ENCODE measurements at regions not wholly inside any gene's neighbourhood (a gene's known extent, or its start where the extent isn't known, plus 50 kb on each side); places are given as distances from the start of the nearest gene placed in this dataset.
"Not testable (repeated sequence)": the region's sequence is repeated elsewhere in the genome, so short reads cannot be mapped to it uniquely, and the experiment has no call there.

DNA sequence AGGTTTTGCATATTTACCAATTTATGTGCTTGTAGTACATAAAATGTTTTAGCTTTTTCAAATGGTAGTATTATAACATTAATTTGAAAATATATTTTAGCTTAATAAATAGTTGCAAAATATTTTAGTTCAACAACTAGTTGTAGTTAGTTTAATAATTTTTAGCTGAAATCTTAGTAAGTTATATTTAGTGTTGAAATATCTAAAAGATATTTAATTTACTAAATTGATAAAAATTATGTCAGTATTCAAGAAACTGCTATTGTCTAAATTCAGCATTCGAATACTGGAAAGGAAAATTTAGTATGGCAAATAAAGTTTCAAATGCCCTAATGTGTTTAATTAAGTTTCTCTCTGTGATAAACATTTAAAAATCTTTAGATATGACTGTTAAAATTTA, 754.5 kb upstream of the MIR17HG start:
- DNase-seq (ENCODE audit: low spot score): no peak

DNA sequence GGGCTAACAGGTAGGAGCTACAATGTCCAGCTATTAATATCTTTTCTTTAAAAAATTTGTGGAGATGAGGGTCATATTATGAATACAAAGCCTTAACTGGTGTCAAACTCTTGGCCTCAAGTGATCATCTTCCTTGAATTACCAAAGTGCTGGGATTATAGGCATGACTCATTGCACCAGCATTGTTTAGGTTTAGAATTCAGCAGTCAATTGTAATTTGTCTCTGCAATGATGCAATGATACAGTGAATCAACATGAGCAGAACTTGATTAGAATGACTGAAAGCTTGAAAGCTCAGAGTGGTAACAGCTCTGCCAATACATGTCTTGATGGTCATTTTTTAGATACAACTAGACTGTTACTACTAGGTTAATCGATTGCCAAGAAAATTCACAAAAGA, 752.8 kb upstream of the MIR17HG start:
- no peak for DNase-seq (ENCODE audit: low spot score)

DNA sequence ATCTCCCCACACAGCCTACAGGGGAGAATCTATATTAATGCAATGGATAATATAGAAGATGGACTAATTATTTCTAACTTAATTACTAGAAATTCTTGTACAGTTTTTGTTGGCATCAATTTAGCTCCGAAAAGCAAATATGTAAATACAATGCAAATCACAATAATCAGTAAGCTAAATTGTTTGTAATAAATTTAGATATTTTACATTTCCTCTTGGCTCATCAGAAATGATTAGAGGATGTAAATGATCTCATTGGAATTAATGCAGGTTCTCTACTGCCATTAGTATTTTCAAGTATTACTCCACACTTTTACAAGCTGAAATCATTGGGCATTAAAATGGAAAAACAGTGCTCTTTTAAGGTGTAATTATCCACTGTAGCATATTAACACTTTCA, 741.8 kb upstream of the MIR17HG start:
- no peak for DNase-seq (ENCODE audit: low spot score)

DNA sequence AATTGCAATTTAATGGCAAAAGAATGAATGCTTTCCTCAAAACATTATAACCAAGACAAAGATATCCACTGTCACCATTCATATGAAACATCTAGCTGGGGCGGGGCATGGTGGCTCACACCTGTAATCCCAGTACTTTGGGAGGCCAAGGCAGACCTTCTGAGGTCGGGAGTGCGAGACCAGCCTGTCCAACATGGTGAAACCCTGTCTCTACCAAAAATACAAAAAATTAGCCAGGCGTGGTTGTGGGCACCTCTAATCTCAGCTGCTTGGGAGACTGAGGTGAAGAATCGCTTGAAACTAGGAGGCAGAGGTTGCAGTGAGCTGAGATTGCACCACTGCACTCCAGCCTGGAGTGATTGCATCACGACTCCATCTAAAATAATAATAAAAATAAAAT, 740.6 kb upstream of the MIR17HG start:
- DNase-seq (ENCODE audit: low spot score): not testable (repeated sequence)

DNA sequence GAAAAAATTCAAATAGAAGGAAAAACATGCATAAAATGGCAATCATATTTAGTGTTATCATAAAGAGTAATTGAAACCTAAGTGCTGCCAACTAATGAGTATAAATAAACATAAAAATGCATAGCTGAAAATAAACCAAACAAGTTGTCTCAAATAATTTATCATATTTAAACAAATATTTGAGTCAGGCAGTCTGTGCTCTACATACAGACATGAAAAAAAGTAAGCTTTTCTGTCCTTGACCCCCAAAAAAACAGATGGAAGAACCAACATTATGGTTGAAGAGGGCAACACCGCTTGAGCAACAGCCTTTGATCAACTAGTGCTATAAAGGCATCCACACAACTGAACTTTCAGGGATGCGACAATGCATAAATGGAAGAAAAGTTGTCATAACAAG, 735.1 kb upstream of the MIR17HG start:
- DNase-seq (ENCODE audit: low spot score): no peak

DNA sequence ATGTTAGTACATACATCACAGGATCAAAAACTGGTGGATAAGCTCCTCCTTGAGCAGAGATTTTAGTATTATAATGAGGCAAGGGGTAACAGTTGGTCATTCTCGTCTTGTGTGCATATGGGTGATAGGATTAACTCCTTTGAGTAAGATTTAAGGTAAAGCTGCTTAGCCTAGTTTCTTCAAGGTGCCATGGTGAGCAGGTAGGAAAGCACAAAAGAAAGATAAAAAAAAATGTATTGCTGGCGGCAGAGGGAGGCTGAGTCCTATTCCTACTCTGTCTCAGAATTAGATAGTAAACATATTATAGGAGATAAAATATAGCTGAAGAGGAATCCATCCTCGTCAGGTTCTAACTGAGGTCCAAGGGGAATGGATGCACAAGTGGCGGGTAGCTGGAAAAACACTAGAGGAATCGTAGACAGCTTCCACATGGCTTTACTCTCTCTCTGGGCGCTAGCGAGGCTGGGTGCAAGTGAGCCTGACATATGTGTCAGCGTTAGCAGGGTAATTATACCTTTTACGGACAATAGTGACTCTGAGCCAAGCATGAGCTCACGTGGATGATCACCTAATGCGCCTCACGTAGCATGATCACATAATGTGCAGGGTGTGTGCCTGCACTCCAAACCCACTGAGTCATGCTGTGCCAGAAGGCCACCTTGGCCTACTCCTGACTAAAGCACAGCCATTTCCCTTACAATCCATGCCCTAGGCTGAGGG, 734.3 kb upstream of the MIR17HG start:
- no peak for DNase-seq (ENCODE audit: low spot score)

DNA sequence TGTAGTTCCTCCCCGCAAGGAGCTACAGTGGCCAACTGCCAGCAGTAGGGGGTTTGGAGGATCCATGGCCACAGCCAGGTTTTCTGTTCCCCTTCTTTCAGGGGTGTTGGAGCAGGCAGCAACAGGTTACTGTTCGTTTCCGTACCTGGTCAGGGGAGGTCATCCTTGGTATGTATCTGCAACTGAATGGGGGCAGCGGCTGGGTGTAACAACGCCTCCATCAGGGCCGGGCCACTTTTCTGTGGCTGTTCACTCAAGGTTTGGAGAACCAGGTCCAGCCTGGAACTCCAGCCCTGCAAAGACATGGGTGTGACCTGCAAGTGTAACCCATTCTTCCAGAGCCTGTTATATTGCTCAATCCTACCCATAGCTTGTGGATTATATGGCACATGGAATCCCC, 732.3 kb upstream of the MIR17HG start:
- DNase-seq (ENCODE audit: low spot score): no peak

DNA sequence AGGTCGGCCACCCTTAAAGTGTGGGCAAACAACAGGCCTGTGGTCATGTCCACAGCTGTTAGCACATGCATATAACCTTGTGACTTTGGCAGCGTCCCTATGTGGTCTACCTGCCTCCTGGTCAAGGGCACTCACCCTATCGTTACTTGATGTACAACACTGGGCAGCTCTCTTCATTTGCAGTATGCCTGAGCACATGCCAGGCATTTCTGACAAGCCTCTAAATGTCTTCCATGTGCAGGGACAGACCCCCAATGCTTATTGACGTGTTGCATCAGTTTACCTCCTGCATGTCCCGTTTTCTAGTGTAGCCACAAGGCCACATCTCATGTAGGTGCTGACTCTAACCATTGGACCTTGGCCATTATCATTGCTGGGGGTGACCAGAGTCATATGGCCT, 731.7 kb upstream of the MIR17HG start:
- DNase-seq (ENCODE audit: low spot score): no peak

DNA sequence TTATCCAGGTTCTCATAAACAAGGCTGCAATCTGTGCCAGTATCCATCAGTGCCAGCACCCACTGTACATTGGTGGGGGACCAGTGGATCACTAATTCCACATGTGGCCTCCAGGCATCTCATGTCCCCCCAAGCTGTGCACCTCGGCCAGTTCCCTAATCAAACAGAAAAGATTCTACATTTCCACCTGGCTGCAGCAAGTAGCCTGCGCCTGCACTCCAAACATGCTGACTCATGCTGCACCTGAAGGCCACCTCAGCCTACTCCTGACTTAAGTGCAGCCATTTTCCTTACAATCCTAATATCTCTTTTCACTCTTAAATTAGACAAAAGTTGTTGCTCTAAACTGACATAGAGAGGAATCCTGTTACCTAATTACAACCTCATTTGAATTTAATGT, 729.4 kb upstream of the MIR17HG start:
- DNase-seq (ENCODE audit: low spot score): no peak

DNA sequence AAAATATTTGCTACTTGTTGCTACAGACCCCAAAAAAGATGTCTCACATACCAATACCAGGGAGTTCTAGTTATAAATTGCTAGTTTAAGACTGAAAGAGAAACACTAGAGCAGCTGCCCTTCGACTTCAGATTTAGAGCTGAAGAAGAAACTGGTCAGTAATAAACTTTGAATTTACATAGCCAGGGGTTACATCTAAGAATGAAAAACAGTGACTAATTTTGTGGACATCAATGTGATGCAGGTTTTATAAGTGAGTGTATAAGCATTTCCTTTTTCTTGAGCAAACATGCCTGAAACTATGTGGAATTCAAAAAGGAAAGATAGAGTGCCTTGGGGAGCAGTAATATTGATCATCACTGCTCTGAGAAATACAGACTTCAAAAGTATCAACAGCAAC, 724.9 kb upstream of the MIR17HG start:
- DNase-seq (ENCODE audit: low spot score): no peak

DNA sequence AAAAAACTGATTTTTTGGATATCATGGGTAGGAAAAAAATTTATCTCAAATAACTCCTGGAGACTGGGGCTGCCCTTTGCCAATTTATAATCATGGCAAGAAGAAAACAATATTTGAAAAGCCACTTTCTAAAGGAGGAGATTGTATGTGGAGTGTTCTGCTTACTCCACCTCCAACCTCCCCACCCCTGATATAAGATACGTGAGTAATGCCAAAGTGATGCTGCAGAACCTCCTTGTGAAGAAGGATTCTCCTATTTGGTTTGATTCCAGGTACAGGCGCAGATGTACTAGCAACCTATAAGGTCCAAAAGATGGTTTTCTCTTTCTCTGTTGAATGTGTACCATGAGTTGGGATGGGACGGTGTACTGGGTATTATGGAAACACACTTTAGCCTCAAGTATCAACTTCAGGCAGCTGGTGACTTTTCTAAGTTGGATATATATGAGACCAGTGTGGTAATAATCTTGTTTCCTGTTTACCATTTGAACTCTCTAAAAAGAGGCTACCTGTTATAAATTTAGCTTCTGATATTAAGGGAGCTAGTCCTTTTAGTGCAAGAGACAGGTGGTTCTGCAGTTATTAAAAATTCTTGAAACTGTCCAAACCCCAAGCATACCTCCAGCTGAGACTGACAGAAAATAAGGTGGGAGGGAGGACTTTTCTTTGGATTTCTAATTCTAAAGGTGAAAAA, 724.0 kb upstream of the MIR17HG start:
- no peak for DNase-seq (ENCODE audit: low spot score)

DNA sequence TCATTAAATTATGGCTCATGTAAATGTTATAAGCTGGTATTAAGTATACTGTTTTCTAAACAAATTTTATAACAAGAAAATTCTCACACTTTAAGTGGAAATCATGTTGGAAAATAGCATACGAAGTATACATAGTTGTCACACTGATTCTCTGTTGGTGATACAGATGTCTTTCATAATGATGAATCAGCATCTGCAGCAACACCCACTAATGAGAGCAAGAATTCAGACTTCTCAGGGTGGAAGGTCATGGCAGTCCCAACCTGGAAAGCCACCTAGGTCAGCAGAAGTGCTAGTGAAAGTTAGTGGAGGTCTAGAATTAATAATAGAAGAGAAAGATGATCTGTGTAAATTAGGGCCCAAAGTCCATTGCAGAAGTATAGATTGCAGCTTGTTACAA, 719.7 kb upstream of the MIR17HG start:
- DNase-seq (ENCODE audit: low spot score): no peak

DNA sequence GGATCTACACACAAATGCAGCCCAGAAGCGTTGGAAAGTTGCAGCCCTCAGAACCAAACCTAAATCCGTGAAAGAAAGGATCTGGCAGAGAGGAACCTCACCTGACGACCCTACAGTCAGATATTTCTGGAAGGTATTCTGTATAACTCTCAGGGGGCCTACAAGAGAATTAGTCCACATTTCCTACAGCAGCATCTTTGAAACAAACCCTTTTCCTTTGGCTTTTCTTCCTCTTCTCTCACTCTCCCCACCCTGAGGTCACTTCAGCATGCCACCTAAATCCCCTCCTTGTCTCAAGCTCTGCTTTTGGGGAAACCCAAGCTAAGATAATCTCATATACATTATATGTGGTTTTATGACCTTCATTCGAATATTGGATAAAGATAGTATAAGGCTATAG, 719.0 kb upstream of the MIR17HG start:
- DNase-seq (ENCODE audit: low spot score): no peak

DNA sequence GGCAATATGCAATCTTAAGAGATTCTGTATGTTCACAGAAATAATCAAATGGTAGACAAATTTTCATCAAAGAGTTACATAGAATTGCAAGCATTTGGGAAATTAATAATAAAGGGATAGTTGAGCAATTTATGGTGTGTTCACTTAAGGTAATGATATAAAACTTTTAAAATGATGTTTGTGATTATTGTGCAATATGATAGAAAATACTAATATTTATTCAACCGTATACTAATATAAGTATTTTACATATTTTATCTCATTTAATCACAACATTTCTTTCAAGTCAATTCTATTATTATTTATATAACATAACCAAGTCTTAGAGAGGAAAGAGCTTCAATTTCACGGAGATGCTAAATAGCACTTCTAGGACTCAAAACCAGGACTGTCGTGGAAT, 716.8 kb upstream of the MIR17HG start:
- DNase-seq (ENCODE audit: low spot score): no peak

DNA sequence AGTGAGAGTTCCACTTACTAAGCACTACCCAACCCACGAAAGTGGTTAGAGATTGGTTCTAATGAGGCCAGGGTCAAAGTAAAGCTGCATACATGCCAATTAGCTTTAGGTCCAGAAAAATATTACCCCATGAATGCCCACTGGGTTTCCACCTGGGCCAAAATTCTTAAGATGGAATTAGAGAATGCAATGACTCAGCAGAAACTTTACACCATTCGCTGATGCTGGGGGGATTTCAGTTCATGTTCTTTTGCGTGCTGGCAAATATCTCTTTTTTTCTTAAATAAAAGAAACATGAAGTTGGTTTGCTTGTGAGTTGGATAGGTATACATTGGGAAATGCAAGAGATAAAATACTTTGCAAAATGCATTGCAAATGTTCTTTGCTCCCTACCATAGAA, 715.3 kb upstream of the MIR17HG start:
- DNase-seq (ENCODE audit: low spot score): no peak

DNA sequence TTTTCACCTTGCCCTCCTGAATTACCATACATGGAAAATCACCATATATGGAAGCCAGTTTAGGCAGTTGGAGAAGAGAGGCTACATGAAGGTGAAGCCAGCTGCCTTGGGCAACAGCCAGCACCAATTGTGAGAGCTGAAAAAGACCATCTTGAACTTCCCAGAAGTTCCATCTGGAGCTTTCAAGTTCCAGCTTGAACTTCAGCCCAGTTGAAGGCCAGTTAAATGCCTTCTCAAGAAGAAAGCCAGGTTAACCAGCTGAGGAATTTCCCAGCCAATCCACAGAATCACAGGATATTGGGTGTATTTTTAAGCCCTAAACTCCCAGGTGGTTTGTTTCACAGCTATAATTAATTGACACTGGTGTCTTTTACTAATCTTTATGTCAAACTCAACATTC, 713.6 kb upstream of the MIR17HG start:
- DNase-seq (ENCODE audit: low spot score): no peak

DNA sequence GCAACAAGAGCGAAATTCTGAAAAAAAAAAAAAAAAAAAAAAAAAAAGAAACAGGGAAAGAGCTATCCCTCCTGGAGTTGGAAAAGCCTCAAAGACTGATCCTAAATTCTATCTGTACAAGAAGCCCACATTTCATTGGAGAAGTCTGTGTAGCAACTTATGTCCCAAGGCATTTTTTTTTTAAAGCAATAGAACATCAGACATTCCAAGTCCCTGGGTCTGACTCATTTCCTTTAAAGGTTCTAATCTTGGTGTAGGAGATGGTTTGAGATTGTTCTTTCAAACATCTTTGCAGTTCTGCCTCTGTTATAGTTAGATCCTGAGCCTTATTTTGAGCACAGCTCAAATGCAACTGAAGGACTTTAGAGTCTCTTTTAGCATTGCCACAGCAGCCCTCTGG, 706.5 kb upstream of the MIR17HG start:
- DNase-seq (ENCODE audit: low spot score): no peak

DNA sequence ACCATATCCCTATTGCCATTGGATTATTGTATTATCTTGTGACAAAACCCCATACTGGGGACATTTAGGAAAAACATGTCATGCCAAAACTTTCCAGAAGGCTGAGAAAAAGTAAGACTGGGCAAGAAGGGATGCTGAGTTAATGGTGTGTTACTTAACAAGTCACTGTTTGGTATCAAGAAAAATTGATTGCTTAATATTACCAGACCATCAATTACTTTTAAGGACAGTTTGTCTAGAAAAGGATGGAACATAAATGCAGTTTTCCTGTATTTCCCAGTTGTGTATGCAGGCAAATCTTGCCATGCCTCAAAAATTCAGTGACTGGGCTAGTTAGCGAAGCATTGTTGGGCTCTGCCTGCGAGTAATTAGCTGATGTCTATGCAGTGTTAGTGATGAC, 705.6 kb upstream of the MIR17HG start:
- DNase-seq (ENCODE audit: low spot score): no peak

DNA sequence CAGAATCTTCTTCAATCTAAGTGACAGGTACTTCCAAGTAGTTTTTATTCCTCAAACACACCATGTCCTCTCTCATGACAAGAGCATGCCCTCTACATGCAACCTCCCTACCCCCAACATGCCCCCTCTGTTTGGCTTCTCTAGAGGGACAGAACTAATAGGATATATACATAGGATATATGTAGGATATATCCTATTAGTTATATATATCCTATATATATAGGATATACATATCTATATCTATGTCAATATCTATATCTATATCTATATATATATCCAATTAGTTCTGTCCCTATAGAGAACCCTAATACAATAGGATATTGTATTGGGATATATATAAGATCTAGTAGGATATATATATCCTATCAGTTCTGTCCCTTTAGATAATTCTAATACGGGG, 701.9 kb upstream of the MIR17HG start:
- DNase-seq (ENCODE audit: low spot score): no peak

DNA sequence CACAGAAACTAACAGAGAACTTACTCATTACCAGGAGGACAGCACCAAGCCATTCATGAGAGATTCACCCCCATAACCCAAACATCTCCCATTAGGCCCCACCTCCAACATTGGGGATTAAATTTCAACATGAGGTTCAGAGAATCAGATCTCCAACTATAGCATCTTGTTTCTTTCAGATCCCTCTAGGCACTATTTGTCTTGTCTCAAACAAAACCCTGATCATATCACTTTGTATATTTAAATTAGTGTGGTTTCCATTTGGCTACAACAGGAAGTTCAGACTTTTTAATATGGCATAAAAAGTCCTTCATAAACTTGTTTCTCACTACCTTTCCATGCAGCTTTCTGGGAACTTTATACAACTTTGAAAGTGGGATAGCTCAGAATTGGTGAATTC, 699.0 kb upstream of the MIR17HG start:
- no peak for DNase-seq (ENCODE audit: low spot score)

DNA sequence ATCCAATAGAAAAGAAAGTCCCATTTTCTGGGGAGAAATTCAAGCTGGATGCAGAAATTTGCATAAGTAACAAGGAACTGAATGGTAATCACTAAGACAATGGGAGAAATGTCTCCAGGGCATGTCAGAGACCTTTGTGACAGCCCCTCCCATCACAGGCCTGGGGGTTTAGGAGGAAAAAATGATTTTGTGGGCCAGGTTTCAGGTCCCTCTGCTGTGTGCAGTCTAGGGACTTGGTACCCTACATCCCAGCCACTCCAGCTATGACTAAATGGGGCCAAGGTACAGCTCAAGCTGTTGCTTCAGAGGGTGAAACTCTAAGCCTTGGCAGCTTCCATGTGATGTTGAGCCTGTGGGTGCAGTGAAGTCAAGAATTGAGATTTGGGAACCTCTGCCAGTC, 695.5 kb upstream of the MIR17HG start:
- no peak for DNase-seq (ENCODE audit: low spot score)

DNA sequence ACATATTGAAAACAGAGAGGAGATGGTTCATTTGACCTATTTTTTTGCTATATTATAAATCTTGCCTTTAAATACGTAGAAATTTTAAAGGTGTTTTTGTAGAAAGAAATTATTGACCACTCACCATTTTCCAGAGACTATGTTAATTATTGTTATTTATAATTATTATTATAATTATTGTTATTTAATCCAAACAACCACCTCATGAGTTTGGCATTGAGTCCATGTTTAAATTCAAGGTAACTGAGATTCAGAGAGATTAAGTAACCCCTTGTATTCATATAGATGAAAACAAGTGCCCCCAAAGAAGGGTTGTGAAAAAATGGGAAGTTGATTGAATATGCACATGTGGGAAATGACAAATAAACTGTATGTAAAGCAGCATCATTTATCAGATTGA, 692.5 kb upstream of the MIR17HG start:
- DNase-seq (ENCODE audit: low spot score): no peak

DNA sequence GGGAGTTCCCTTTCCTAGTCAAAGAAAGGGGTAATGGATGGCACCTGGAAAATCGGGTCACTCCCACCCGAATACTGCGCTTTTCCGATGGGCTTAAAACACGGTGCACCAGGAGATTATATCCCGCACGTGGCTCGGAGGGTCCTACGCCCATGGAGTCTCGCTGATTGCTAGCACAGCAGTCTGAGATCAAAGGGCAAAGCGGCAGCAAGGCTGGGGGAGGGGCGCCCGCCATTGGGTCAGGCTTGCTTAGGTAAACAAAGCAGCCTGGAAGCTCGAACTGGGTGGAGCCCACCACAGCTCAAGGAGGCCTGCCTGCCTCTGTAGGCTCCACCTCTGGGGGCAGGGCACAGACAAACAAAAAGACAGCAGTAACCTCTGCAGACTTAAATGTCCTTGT, 683.3 kb upstream of the MIR17HG start:
- DNase-seq (ENCODE audit: low spot score): not testable (repeated sequence)

DNA sequence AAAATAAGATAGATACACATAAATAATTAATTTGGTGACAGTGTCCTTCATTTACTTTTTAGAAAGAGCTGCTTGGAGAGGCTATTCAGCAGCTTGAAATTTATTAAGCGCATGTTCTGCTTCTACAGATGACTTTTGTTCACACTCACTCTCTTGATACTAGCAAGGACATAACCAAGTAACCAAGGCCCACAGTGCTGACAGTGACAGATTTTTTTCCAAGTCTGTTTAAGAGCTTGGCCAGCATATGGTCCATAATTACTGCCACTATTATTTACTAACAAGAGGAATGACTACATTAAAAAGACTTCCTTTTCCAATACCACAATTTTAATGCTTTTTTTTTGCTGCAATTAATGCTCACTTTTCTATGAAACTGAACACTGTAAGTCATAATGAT, 673.7 kb upstream of the MIR17HG start:
- no peak for DNase-seq (ENCODE audit: low spot score)
